ENCODE measurements at regions not wholly inside any gene's neighbourhood (a gene's known extent, or its start where the extent isn't known, plus 50 kb on each side); places are given as distances from the start of the nearest gene placed in this dataset.

DNA sequence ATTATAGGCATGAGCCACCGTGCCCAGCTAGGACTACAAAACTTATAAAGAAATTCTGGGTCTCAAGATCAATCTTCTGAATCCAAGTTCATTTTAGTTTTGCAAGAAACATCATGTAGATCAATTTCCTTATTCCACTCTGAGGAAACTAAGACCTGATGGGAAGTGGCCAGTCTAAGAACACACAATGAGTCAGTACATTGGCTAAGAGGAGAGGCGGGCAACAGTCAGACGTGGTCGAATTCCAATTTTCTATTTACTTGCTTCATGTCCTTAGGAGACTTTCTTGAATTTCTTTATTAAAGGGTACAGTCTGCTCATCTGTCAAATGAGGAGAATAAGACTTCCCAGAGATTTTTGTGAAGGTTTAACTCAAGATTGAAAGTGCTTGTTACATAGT lies 432.1 kb upstream of the BRINP1 start:
- H3K27me3 ChIP-seq (replicated peaks; ENCODE audit: control insufficient read depth, insufficient read depth, low read length), result no peaks in the 10 kb centered on the region
- peak overlapping the region; percentile 78 for H3K9ac ChIP-seq (ENCODE audit: low read length)
- H3K4me3 ChIP-seq (ENCODE audit: low read length), result peak overlapping the region; percentile 5
- no peaks in the 10 kb centered on the region for H3K36me3 ChIP-seq (ENCODE audit: control insufficient read depth, insufficient read depth, low read length, severe bottlenecking)
- peak; percentile 10 for DNase-seq (ENCODE audit: low read depth)
- peaks cover 26% of the 10 kb centered on the region for H3K4me1 ChIP-seq (ENCODE audit: control insufficient read depth, insufficient read depth, low read length)
- H3K9me3 ChIP-seq (ENCODE audit: control insufficient read depth, low read length), result no peaks in the 10 kb centered on the region

DNA sequence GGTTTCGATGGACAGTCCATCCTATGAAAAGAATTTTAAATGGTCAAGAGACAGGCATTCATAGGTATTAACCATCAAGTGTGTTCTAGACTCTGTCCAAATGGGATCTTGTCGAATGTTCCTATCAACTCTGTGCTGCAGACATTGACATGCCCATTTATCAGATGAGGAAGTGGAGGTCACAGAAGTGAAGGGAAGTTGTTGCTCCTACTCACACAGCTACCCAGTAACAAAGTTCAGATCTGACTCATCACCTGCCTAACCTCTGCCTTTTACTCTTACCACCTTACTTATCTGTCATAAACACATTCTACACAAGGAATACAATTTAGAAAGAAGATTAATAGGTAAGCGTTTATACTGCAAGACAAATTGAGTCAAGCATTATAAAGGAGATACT lies 426.2 kb upstream of the BRINP1 start:
- no peaks in the 10 kb centered on the region for H3K9me3 ChIP-seq (ENCODE audit: control insufficient read depth, low read length)
- H3K27me3 ChIP-seq (replicated peaks; ENCODE audit: control insufficient read depth, insufficient read depth, low read length), result no peaks in the 10 kb centered on the region
- no peak overlapping the region for H3K9ac ChIP-seq (ENCODE audit: low read length)
- no peak for DNase-seq (ENCODE audit: low read depth)
- H3K4me3 ChIP-seq (ENCODE audit: low read length), result no peak overlapping the region
- H3K36me3 ChIP-seq (ENCODE audit: control insufficient read depth, insufficient read depth, low read length, severe bottlenecking), result no peaks in the 10 kb centered on the region
- H3K4me1 ChIP-seq (ENCODE audit: control insufficient read depth, insufficient read depth, low read length), result no peaks in the 10 kb centered on the region

DNA sequence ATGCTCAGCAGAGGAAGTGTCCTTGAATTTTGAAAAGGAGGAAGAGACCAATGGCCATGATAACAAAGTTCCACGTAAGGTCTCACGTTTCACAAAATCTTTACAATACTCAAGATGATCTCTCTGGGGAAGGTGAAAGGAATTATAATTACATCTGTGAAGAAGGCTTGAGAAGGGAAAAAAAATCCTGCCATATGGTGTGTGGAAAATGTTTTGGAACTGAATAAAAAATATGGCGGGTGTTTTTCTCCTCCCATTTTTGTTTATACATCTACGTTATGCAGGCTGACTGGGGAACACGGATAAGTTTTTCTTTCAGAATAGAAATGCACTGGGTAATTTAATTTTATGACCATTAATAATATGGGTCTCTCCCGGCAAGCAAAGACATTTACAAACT lies 425.6 kb upstream of the BRINP1 start:
- Histone ChIP-seq H3K9me3 (ENCODE audit: control insufficient read depth, low read length) (no peaks in the 10 kb centered on the region), H3K27me3 (replicated peaks; ENCODE audit: control insufficient read depth, insufficient read depth, low read length) (no peaks in the 10 kb centered on the region), H3K9ac (ENCODE audit: low read length) (no peak overlapping the region), H3K4me1 (ENCODE audit: control insufficient read depth, insufficient read depth, low read length) (no peaks in the 10 kb centered on the region), H3K36me3 (ENCODE audit: control insufficient read depth, insufficient read depth, low read length, severe bottlenecking) (no peaks in the 10 kb centered on the region), H3K4me3 (ENCODE audit: low read length) (no peak overlapping the region)
- DNase-seq (ENCODE audit: low read depth), result no peak

DNA sequence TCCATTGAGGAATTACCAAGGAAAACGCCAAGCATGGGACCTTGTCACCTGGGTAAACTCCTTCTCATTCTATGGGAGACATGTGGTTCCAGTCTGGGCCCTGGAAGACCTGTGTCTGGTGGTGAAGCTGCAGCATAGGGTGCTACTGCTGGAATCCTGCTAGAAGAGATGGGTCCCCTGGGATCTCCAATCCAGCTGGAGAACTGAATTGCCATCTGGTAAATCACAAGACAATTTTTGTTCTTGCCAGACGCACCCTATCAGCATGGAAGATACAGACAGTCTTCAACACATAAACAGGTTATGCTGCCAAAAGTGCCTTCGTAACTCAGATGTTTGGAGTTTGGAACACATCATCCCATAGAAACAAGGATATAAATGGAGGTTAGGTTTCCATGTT lies 424.0 kb upstream of the BRINP1 start:
- no peak overlapping the region for H3K9ac ChIP-seq (ENCODE audit: low read length)
- no peak overlapping the region for H3K4me3 ChIP-seq (ENCODE audit: low read length)
- no peaks in the 10 kb centered on the region for H3K27me3 ChIP-seq (replicated peaks; ENCODE audit: control insufficient read depth, insufficient read depth, low read length)

DNA sequence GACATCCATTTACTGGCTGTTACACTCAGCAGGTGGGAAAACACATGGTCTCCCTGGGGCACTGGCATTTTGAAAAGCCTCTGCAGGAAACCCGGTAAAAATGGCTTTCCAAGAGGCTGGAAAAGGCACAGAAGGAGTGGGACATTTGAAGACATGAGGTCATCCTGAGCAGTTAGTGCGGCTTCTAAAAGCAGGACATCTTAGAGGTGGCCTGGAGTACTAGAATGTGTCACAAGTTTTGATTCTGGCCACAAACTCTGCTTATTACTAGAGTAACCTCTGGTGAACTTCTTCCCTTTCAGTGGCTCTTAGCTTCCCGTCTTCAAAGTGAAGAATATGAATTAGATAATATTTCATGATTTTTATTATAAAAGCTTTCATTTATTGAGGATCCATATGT lies 423.0 kb upstream of the BRINP1 start:
- no peaks in the 10 kb centered on the region for H3K27me3 ChIP-seq (replicated peaks; ENCODE audit: control insufficient read depth, insufficient read depth, low read length)
- no peak overlapping the region for H3K4me3 ChIP-seq (ENCODE audit: low read length)
- no peaks in the 10 kb centered on the region for H3K4me1 ChIP-seq (ENCODE audit: control insufficient read depth, insufficient read depth, low read length)
- H3K36me3 ChIP-seq (ENCODE audit: control insufficient read depth, insufficient read depth, low read length, severe bottlenecking), result no peaks in the 10 kb centered on the region
- DNase-seq (ENCODE audit: low read depth), result no peak
- no peaks in the 10 kb centered on the region for H3K9me3 ChIP-seq (ENCODE audit: control insufficient read depth, low read length)
- no peak overlapping the region for H3K9ac ChIP-seq (ENCODE audit: low read length)

More for the DNA sequence above, 424.0 kb upstream of the BRINP1 start:
- Histone ChIP-seq H3K9me3 (ENCODE audit: control insufficient read depth, low read length) (no peaks in the 10 kb centered on the region), H3K36me3 (ENCODE audit: control insufficient read depth, insufficient read depth, low read length, severe bottlenecking) (no peaks in the 10 kb centered on the region), H3K4me1 (ENCODE audit: control insufficient read depth, insufficient read depth, low read length) (no peaks in the 10 kb centered on the region)
- no peak for DNase-seq (ENCODE audit: low read depth)

DNA sequence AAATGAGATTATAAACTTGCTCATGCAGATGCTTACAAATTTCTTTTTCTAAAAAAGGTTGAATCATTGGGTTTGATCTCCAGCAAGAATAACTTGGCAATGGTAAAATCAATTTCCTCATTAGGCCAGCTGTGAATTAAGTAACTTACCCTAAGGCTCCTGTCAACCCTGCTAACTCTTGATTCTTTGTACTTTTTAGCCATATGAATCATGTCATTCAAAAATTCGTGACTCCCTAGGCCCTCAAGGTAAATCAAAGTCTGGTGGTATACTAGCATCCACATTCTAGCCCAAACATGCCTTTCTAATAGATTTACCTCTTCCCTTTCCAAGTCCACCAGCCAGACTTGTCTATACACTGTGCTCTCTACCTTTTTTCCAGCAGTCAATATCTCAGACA lies 420.8 kb upstream of the BRINP1 start:
- H3K27me3 ChIP-seq (replicated peaks; ENCODE audit: control insufficient read depth, insufficient read depth, low read length), result no peaks in the 10 kb centered on the region
- no peak for DNase-seq (ENCODE audit: low read depth)

DNA sequence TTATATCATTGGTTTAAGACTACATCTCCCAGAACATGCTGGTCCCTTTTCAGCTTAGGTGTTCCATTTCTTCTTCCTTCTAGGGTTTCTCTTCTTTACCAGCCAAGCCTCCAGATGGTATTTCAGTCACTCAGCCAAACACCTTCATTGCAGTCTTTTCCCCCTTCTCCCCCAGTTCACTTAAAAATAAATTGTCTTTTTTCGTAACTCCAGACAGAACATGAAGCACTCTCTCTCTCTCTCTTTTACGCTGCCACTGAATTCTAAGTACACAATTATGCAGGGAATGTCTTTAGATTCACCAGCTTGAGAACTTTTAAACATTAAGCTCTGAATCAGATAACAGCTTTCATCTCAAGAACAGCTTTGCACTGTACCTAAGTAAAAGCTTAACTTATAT lies 419.7 kb upstream of the BRINP1 start:
- Histone ChIP-seq H3K9ac (ENCODE audit: low read length) (no peak overlapping the region), H3K9me3 (ENCODE audit: control insufficient read depth, low read length) (no peaks in the 10 kb centered on the region), H3K4me1 (ENCODE audit: control insufficient read depth, insufficient read depth, low read length) (no peaks in the 10 kb centered on the region), H3K27me3 (replicated peaks; ENCODE audit: control insufficient read depth, insufficient read depth, low read length) (no peaks in the 10 kb centered on the region), H3K36me3 (ENCODE audit: control insufficient read depth, insufficient read depth, low read length, severe bottlenecking) (no peaks in the 10 kb centered on the region), H3K4me3 (ENCODE audit: low read length) (no peak overlapping the region)
- DNase-seq (ENCODE audit: low read depth), result no peak

More for the DNA sequence above, 420.8 kb upstream of the BRINP1 start:
- no peaks in the 10 kb centered on the region for H3K9me3 ChIP-seq (ENCODE audit: control insufficient read depth, low read length)
- H3K9ac ChIP-seq (ENCODE audit: low read length), result no peak overlapping the region
- H3K4me1 ChIP-seq (ENCODE audit: control insufficient read depth, insufficient read depth, low read length), result no peaks in the 10 kb centered on the region
- no peak overlapping the region for H3K4me3 ChIP-seq (ENCODE audit: low read length)
- no peaks in the 10 kb centered on the region for H3K36me3 ChIP-seq (ENCODE audit: control insufficient read depth, insufficient read depth, low read length, severe bottlenecking)

DNA sequence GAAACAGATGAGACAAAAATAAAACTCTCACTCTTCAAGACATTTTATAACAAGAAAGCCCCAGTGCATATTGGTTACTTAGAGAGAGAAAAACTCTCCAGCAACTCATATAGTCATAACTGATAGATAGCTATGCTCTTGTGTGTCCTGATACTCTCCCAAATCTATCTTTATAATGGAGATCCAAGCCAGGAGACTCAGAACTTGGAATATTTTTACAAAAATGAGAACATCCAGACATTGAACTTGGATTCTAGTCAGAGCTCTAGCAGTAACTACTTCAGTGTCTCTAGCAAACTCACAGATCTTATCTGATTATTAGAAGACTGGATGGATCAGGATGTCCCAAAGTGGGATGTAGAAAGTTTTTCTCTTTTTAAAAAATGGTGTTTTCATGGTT lies 412.7 kb upstream of the BRINP1 start:
- H3K27me3 ChIP-seq (replicated peaks; ENCODE audit: control insufficient read depth, insufficient read depth, low read length), result no peaks in the 10 kb centered on the region
- no peak overlapping the region for H3K4me3 ChIP-seq (ENCODE audit: low read length)
- no peak for DNase-seq (ENCODE audit: low read depth)
- no peaks in the 10 kb centered on the region for H3K4me1 ChIP-seq (ENCODE audit: control insufficient read depth, insufficient read depth, low read length)
- H3K9ac ChIP-seq (ENCODE audit: low read length), result no peak overlapping the region
- no peaks in the 10 kb centered on the region for H3K36me3 ChIP-seq (ENCODE audit: control insufficient read depth, insufficient read depth, low read length, severe bottlenecking)
- no peaks in the 10 kb centered on the region for H3K9me3 ChIP-seq (ENCODE audit: control insufficient read depth, low read length)

DNA sequence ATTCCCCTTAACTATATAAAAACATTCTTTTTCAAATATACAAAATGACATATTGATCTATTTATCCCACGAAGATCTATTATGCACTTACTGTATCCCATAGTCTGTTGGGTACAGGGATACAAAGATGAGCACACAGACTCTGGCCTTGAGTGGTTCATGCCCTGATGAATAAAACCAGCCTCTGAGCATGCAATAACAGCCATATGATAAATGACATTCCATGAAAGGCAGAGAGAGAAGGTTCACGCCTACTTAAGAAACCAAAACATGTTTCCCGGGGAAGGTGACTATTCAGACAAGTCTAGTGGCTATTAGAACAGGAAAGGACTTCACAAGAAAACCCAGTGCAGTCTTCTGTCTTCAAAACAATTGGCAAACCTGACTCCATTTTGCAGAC lies 406.2 kb upstream of the BRINP1 start:
- no peak overlapping the region for H3K4me3 ChIP-seq (ENCODE audit: low read length)
- no peak overlapping the region for H3K9ac ChIP-seq (ENCODE audit: low read length)
- H3K9me3 ChIP-seq (ENCODE audit: control insufficient read depth, low read length), result no peaks in the 10 kb centered on the region
- H3K27me3 ChIP-seq (replicated peaks; ENCODE audit: control insufficient read depth, insufficient read depth, low read length), result no peaks in the 10 kb centered on the region
- no peaks in the 10 kb centered on the region for H3K4me1 ChIP-seq (ENCODE audit: control insufficient read depth, insufficient read depth, low read length)
- no peak for DNase-seq (ENCODE audit: low read depth)
- no peaks in the 10 kb centered on the region for H3K36me3 ChIP-seq (ENCODE audit: control insufficient read depth, insufficient read depth, low read length, severe bottlenecking)

DNA sequence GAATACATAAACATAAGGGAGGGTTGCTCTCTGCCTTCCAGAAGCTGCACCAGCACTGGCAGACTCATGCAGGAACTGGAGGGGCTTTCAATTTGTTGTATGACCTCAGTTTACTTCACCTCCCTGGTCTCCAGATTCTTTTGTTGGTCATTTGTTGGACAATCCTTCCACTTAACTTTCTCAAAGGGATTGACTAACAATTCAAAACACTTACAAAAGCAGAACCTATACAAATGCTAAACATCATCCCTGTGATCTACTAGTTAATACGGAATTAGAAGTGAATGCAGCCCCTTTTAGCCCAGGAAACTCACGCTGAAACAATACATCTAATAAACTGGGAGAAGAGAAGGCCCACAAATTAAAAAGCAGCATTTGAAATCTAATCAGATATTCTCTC lies 404.6 kb upstream of the BRINP1 start:
- no peaks in the 10 kb centered on the region for H3K36me3 ChIP-seq (ENCODE audit: control insufficient read depth, insufficient read depth, low read length, severe bottlenecking)
- H3K9me3 ChIP-seq (ENCODE audit: control insufficient read depth, low read length), result no peaks in the 10 kb centered on the region
- H3K4me3 ChIP-seq (ENCODE audit: low read length), result no peak overlapping the region
- H3K9ac ChIP-seq (ENCODE audit: low read length), result no peak overlapping the region
- DNase-seq (ENCODE audit: low read depth), result no peak
- no peaks in the 10 kb centered on the region for H3K4me1 ChIP-seq (ENCODE audit: control insufficient read depth, insufficient read depth, low read length)
- no peaks in the 10 kb centered on the region for H3K27me3 ChIP-seq (replicated peaks; ENCODE audit: control insufficient read depth, insufficient read depth, low read length)

DNA sequence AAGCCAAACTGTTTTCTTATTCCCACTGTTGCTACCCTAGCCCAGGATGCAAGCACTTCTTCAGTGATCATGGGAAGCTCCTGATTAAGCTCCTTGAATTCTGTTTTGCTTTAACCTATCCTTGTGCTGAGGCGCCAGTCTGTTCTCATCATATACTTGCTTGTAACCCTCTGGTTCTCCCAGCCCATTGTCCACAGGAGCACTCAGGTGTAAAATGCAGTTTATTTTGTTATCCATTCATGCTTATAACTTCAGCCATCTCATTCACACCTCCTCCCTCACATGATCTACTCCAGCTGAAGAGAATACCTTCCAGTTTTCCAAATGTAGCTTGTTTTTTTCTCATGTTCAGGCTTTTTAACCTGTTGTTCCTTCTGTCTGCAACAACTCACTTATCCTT lies 402.1 kb upstream of the BRINP1 start:
- H3K4me1 ChIP-seq (ENCODE audit: control insufficient read depth, insufficient read depth, low read length), result no peaks in the 10 kb centered on the region
- no peaks in the 10 kb centered on the region for H3K36me3 ChIP-seq (ENCODE audit: control insufficient read depth, insufficient read depth, low read length, severe bottlenecking)
- no peak overlapping the region for H3K9ac ChIP-seq (ENCODE audit: low read length)
- DNase-seq (ENCODE audit: low read depth), result no peak
- H3K27me3 ChIP-seq (replicated peaks; ENCODE audit: control insufficient read depth, insufficient read depth, low read length), result no peaks in the 10 kb centered on the region
- H3K4me3 ChIP-seq (ENCODE audit: low read length), result no peak overlapping the region
- H3K9me3 ChIP-seq (ENCODE audit: control insufficient read depth, low read length), result no peaks in the 10 kb centered on the region

DNA sequence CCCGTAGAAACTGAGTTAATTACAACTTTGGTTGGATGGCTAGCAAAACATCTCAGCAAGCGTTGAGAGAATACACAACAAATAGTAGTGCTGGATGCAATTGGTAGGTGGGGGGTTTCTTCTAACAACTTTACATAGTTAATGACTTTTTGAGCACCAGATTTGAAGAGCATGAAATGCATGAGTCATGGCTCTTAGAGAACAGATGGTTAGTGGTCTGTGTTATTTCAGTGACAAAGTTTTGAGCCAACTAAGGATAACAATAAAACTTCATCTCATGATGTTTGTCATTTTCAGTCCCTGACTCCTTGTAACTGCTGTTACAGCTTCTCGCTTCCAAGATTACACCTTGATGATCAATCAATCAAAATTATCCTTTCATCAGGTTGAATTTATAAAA lies 399.0 kb upstream of the BRINP1 start:
- no peak for DNase-seq (ENCODE audit: low read depth)
- H3K4me3 ChIP-seq (ENCODE audit: low read length), result no peak overlapping the region
- no peak overlapping the region for H3K9ac ChIP-seq (ENCODE audit: low read length)
- no peaks in the 10 kb centered on the region for H3K36me3 ChIP-seq (ENCODE audit: control insufficient read depth, insufficient read depth, low read length, severe bottlenecking)
- H3K4me1 ChIP-seq (ENCODE audit: control insufficient read depth, insufficient read depth, low read length), result no peaks in the 10 kb centered on the region
- H3K27me3 ChIP-seq (replicated peaks; ENCODE audit: control insufficient read depth, insufficient read depth, low read length), result no peaks in the 10 kb centered on the region
- no peaks in the 10 kb centered on the region for H3K9me3 ChIP-seq (ENCODE audit: control insufficient read depth, low read length)
